Neutrophil (primary cell): ENCODE measurements at regions not wholly inside any gene's neighbourhood (a gene's known extent, or its start where the extent isn't known, plus 50 kb on each side); places are given as distances from the start of the nearest gene placed in this dataset.

Experiments
- H3K27ac ChIP-seq: fragments of 200-600 bp; sonication (generic); 2 replicates; pipeline ENCODE4 v1.5.1; 2016; ENCODE audit warnings: mild to moderate bottlenecking, moderate library complexity
- H3K27me3 ChIP-seq: fragments of 200-600 bp; sonication (generic); 2 replicates; pipeline ENCODE4 v1.6.0; 2016; ENCODE audit warnings: mild to moderate bottlenecking
- H3K36me3 ChIP-seq: fragments of 200-600 bp; sonication (generic); 2 replicates; pipeline ENCODE4 v1.5.1; 2017
- H3K4me1 ChIP-seq, 2 experiments: fragments of 200-600 bp in 1 of 2; sonication (generic) in 1 of 2; 1 replicate in 1 of 2; 2 replicates in 1 of 2; pipeline versions ENCODE4 v1.5.1 to v1.6.1; 2013 to 2016; ENCODE audit warnings: low read depth in 1 of 2, low read length in 1 of 2, mild to moderate bottlenecking in 1 of 2, moderate library complexity in 1 of 2; ENCODE audit not compliant: control insufficient read depth in 1 of 2, insufficient read depth in 1 of 2
- H3K4me3 ChIP-seq, 2 experiments: fragments of 200-600 bp in 1 of 2; sonication (generic) in 1 of 2; 1 replicate in 1 of 2; 2 replicates in 1 of 2; pipeline ENCODE4 v1.5.1; 2013 to 2016; ENCODE audit warnings: low read depth in 1 of 2, low read length in 1 of 2, mild to moderate bottlenecking in 1 of 2, moderate library complexity in 1 of 2
- H3K9me3 ChIP-seq: fragments of 200-600 bp; sonication (generic); 2 replicates; pipeline ENCODE4 v1.5.1; 2016
- CTCF ChIP-seq: fragments of 200-600 bp; sonication (generic); IDR thresholded peaks from 2 replicates; pipeline ENCODE4 v1.5.1; 2016; ENCODE audit warnings: antibody characterized with exemption

DNA sequence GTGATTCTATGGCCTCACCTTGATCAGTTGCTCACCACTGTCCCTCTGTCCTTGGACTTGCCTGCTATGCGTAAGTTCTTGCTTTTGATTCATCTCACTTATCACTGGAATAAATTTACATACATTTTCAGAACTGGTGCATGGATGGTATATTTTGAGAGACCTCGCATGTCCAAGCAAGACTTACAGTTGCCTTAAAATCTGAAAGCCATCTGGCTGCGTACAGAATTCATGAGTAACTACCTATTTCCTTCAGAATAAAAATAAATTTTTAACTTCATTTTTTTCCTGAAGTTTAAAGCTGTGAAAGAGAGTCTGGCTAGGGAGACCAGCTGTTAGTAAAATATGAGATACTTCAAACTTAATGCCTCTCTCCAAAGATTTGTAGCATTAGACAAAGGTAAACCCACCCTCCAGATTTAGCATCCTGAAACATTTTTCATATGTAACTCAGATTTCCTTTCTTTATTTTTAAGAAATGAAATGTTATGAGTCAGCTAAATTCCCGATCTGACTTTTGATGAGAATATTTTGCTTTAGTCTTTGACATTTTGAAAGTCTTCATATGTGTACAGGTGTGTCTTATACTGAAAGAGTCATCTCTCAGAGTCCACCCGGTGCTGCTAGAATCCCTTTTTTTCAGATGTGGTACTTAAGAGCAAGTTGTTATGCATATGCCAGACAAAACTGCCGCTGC is 136.4 kb upstream of the CELF2 start:
- Histone ChIP-seq H3K36me3 (no peaks in the 10 kb centered on the region), H3K27ac (no peak overlapping the region), H3K27me3 (peaks cover 2% of the 10 kb centered on the region), H3K4me1 (no peaks in the 10 kb centered on the region), H3K4me3 (no peak overlapping the region), H3K9me3 (peaks cover 8% of the 10 kb centered on the region)
- no peak for TF ChIP-seq CTCF

GRCh38 chr10:10883737-10884136 is 133.9 kb upstream of the CELF2 start:
- H3K4me3 ChIP-seq = no peak overlapping the region
- no peak for TF ChIP-seq CTCF
- H3K27me3 ChIP-seq = no peaks in the 10 kb centered on the region
- H3K36me3 ChIP-seq = no peaks in the 10 kb centered on the region
- no peak overlapping the region for H3K27ac ChIP-seq
- no peaks in the 10 kb centered on the region for H3K4me1 ChIP-seq
- peaks cover 8% of the 10 kb centered on the region for H3K9me3 ChIP-seq

- Histone ChIP-seq H3K4me3 (no peak overlapping the region), H3K27me3 (no peaks in the 10 kb centered on the region)
- TF ChIP-seq CTCF = no peak
Observed at GRCh38 chr10:10886861-10887531, 130.7 kb upstream of the CELF2 start.

DNA sequence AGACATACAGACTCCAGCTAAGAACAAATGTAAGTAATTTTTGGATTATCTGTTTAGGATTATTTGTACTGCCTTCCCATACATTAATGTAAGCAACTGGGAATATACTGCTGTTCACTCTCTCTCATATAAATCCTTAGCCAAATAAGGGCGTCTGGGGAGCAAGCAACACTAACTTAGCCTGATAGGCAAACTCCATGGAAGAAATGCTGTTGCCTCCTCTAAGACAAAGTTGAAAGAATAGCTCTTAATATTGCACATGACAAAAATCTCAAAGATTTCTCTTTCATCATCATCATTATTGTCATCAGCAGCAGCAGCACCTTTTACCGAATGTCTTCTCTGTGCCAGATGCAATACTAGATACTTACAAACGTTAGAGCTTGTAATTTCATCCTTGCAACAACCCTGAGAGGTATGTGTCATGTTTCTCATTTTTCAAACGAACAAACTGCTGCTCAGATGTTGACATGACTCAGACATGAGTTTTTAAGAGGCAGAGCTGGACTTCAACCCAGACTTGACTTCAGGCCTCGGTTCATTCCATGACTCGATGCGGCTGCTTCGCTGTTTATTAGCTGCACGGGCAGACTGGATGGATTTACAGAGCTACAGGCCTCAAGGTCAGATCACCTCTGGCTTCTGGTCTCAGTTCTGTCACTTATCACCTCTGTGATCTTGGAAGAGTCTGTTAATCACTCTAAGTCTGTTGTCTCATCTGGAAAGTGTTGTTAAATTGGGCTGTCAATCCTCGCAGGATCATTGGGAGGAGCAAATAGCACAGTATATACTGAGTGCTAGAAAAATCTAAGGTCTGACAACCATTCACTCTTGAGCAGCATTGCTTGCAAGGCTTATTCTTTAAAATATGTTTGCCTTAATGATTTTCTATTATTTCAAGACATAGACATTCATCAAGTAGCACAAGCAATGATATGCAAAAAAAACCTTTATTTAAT is 126.3 kb upstream of the CELF2 start:
- no peak for TF ChIP-seq CTCF
- H3K27me3 ChIP-seq = no peaks in the 10 kb centered on the region
- H3K4me3 ChIP-seq = no peak overlapping the region
- H3K4me1 ChIP-seq = no peaks in the 10 kb centered on the region
- H3K9me3 ChIP-seq = no peaks in the 10 kb centered on the region
- H3K27ac ChIP-seq = no peak overlapping the region
- H3K36me3 ChIP-seq = no peaks in the 10 kb centered on the region

More at GRCh38 chr10:10886861-10887531, 130.7 kb upstream of the CELF2 start:
- Histone ChIP-seq H3K36me3 (no peaks in the 10 kb centered on the region), H3K27ac (no peak overlapping the region), H3K9me3 (peaks cover 8% of the 10 kb centered on the region), H3K4me1 (no peaks in the 10 kb centered on the region)

GRCh38 chr10:10892290-10892875 is 125.3 kb upstream of the CELF2 start:
- H3K9me3 ChIP-seq = no peaks in the 10 kb centered on the region
- no peak for TF ChIP-seq CTCF
- H3K27ac ChIP-seq = no peak overlapping the region
- no peaks in the 10 kb centered on the region for H3K36me3 ChIP-seq
- no peak overlapping the region for H3K4me3 ChIP-seq
- H3K4me1 ChIP-seq = no peaks in the 10 kb centered on the region
- no peaks in the 10 kb centered on the region for H3K27me3 ChIP-seq
